ENCODE measurements at regions not wholly inside any gene's neighbourhood (a gene's known extent, or its start where the extent isn't known, plus 50 kb on each side); places are given as distances from the start of the nearest gene placed in this dataset.
A peak's percentile ranks its signal among the peaks of the same experiment; 100 is the strongest.

DNA sequence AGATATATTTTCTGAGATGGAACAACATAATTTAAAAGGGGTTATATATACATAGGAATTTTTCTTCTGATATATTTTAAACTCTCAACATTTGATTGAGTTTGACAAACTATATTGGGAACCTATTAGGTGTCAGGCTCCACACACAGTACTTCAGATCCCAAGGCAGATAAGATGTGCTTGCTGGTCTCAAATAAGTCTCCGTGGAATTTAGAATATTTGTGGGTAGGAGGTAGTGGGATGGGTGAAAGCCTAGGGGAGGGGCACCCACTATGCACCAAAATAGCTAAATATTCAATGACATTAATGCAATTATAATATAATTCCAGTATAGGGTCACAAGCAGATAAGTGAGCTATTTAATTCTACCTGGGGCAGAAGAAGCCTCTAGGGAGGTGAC lies 81.5 kb downstream of the ARL4A start:
- DNase-seq (no peak), ATAC-seq (no peak)
- Mint-ChIP-seq H3K27me3 (ENCODE audit: low read depth) (peaks cover 5% of the 10 kb centered on the region), H3K4me3 (no peak overlapping the region), H3K9me3 (peaks cover 12% of the 10 kb centered on the region), H3K36me3 (ENCODE audit: insufficient read depth) (no peaks in the 10 kb centered on the region), H3K4me1 (ENCODE audit: low read depth) (no peaks in the 10 kb centered on the region)

DNA sequence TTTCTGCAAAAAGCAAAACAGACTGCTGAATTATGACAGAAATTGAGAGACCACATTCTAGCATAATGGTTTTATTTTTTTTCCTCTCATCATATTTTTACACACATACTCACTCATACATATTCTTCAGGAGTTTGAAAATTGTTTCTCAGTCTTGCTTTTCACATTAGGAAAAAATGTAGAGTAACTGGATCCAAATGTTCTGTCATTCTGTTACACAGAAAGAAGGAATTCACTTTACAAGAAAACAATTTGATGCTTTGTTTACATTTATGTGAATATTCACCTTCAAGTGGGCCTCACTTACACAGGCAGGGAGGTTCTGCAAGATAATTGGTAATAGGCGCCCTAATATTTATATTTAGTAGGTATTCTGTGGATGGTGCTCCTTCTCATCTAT lies 82.0 kb downstream of the ARL4A start:
- Mint-ChIP-seq H3K4me3 (no peak overlapping the region), H3K36me3 (ENCODE audit: insufficient read depth) (no peaks in the 10 kb centered on the region)
- no peak for ATAC-seq

DNA sequence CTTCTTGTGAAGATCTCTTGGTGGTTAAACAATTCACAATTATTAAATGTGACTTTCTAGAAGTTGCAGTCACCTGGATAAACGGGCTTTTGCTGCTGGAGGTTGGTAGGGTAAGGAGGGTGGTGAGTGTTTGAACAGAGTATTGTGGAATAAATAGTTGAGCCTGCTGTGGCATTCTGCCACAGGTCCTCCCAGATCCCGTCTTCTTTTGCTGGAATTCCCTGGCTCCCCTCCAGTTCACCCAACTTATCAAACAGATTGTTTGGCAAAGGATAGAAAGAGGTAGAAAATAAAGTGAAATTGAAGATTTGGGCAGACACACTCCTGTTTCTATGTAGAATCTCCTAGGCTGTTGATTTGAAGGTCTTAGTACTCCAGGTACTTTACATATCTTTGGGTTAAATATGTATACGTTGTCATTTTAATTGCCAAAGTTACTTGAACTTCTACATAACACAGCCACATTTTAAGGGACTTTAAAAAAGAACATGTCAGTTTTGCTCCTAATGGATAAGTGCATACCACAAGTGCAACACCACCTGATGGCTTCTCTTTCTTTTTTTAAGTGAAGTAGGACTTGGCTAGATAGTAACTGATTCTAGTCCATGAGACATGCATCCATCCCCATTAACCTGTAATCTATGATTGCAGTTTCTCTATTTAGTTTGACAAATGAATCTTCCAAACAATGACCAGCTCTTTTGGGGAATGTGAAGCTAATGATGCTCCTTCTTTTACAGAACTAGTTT lies 83.0 kb downstream of the ARL4A start:
- no peaks in the 10 kb centered on the region for H3K36me3 Mint-ChIP-seq (ENCODE audit: insufficient read depth)
- H3K4me3 Mint-ChIP-seq, result no peak overlapping the region
- DNase-seq (no peak), ATAC-seq (no peak)
- H3K9me3 Mint-ChIP-seq, result peaks cover 12% of the 10 kb centered on the region
- peaks cover 5% of the 10 kb centered on the region for H3K27me3 Mint-ChIP-seq (ENCODE audit: low read depth)
- no peaks in the 10 kb centered on the region for H3K4me1 Mint-ChIP-seq (ENCODE audit: low read depth)

More for the DNA sequence above, 82.0 kb downstream of the ARL4A start:
- Mint-ChIP-seq H3K9me3 (peaks cover 12% of the 10 kb centered on the region), H3K4me1 (ENCODE audit: low read depth) (no peaks in the 10 kb centered on the region), H3K27me3 (ENCODE audit: low read depth) (peaks cover 5% of the 10 kb centered on the region)
- no peak for DNase-seq

DNA sequence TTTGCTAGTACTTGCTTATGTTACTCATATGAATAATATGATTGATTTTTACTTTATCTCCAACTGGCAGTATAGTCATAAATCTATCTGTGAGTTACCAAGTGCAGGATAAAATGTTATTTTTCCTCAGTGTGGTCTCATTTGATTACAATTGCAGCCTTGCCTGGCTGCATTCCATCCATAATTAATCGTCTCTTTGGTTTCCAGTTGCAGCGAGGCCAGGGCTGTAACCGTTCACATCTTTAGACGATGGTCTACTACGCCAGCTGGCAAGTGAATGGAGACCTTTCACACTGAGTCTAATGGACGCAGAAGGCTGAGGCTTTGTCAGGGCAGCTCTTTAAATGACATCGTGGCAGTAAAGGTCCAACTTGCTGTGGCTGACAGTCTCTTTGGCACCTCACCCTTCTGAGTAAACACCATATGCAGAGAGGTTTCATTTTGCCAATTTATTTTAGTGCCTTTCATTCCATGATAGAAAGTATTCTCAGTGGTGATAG lies 84.0 kb downstream of the ARL4A start:
- H3K9me3 Mint-ChIP-seq, result peaks cover 12% of the 10 kb centered on the region
- no peak for ATAC-seq
- no peak overlapping the region for H3K4me3 Mint-ChIP-seq
- H3K4me1 Mint-ChIP-seq (ENCODE audit: low read depth), result no peaks in the 10 kb centered on the region
- no peak for DNase-seq
- H3K27me3 Mint-ChIP-seq (ENCODE audit: low read depth), result peaks cover 3% of the 10 kb centered on the region
- no peaks in the 10 kb centered on the region for H3K36me3 Mint-ChIP-seq (ENCODE audit: insufficient read depth)

DNA sequence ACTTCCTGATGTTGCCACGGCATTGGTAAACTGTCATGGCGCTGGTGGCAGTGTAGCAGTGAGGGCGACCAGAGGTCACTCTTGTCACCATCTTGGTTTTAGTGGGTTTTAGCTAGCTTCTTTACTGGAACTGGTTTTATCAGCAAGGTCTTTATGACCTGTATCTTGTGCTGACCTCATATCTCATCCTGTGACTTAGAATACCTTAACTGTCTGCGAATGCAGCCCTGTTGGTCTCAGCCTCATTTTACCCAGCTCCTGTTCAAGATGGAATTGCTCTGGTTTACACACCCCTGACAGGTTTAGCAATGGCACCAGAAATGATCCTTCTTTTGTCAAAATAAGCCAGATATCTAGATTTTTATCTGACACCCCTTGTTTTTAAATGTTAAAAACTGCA lies 85.3 kb downstream of the ARL4A start:
- H3K4me3 Mint-ChIP-seq, result no peak overlapping the region
- no peaks in the 10 kb centered on the region for H3K4me1 Mint-ChIP-seq (ENCODE audit: low read depth)
- H3K36me3 Mint-ChIP-seq (ENCODE audit: insufficient read depth), result no peaks in the 10 kb centered on the region
- peaks cover 3% of the 10 kb centered on the region for H3K27me3 Mint-ChIP-seq (ENCODE audit: low read depth)
- peaks cover 12% of the 10 kb centered on the region for H3K9me3 Mint-ChIP-seq
- DNase-seq (no peak), ATAC-seq (no peak)

DNA sequence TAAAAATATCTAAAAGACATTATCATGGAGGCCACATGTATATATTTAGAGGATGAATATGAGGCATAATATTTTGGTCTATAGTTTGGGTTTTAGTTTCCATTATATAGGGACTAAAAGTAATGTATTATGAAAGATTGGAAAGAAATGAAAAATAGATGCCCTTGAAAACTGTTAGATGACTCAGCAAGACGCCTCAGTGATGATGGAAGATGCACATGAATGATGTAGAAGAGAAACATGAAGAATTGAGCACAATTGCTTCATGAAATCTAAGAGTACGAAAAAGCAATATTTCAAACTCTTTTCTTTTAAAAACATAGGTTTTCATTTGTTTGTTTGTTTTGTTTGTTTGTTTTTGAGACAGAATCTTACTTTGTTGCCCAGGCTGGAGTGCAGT lies 89.8 kb downstream of the ARL4A start:
- ATAC-seq (no peak), DNase-seq (no peak)
- H3K27me3 Mint-ChIP-seq (ENCODE audit: low read depth), result peaks cover 2% of the 10 kb centered on the region
- no peaks in the 10 kb centered on the region for H3K4me1 Mint-ChIP-seq (ENCODE audit: low read depth)
- H3K9me3 Mint-ChIP-seq, result peaks cover 9% of the 10 kb centered on the region
- H3K4me3 Mint-ChIP-seq, result no peak overlapping the region
- no peaks in the 10 kb centered on the region for H3K36me3 Mint-ChIP-seq (ENCODE audit: insufficient read depth)

DNA sequence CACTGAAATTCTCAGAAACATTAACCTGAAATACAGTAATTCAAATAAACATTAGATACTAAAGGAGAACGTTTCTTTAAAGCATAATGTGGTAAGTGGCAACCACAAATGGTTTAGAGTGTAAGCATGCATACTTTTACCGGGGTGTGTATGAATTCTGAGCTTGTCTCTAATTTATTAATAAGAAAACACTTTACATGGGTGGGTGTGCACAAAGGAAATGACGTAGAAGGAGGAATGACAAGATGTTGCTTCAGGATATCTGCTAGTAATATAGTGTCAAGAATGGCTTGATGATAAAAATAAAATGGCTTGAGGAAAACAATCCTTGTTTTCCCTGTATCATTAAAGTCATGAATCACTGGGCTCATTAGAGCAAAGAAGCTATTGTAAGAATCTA lies 92.5 kb downstream of the ARL4A start:
- H3K27me3 Mint-ChIP-seq (ENCODE audit: low read depth), result no peaks in the 10 kb centered on the region
- ATAC-seq (no peak), DNase-seq (no peak)
- H3K9me3 Mint-ChIP-seq, result no peaks in the 10 kb centered on the region
- H3K4me1 Mint-ChIP-seq (ENCODE audit: low read depth), result no peaks in the 10 kb centered on the region
- no peaks in the 10 kb centered on the region for H3K36me3 Mint-ChIP-seq (ENCODE audit: insufficient read depth)
- H3K4me3 Mint-ChIP-seq, result no peak overlapping the region

DNA sequence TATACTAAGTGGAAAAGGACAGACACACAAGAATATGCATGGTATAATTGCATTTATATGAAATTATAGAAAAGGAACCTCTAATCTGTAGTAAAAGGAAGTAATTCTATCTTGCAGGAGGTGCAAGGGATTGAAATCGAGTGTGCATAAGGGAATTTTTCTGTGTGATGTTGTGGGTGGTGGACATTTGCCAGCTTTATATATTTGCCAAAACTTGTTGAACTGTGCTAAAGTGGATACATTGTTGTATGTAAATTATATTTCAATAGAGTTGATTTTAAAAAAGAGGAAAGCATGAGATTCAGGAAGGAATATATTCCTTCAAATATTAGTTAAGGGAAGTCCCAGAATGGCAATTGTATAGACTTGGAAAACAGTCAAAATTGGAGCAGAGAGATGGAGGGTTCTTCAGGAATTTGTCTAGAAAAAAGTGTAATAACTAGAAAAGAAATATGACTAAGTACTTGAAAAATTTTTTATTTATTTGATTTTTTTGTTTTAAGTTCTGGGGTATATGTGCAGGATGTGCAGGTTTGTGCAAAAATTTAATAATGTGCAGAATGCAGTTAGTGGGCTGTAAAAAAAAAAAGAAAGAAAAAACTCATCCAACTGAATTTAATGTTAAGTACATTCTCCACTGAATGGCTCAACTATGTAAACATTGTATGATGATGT lies 96.1 kb downstream of the ARL4A start:
- Mint-ChIP-seq H3K4me1 (ENCODE audit: low read depth) (no peaks in the 10 kb centered on the region), H3K27me3 (ENCODE audit: low read depth) (no peaks in the 10 kb centered on the region), H3K9me3 (no peaks in the 10 kb centered on the region), H3K36me3 (ENCODE audit: insufficient read depth) (no peaks in the 10 kb centered on the region), H3K4me3 (no peak overlapping the region)
- ATAC-seq (no peak), DNase-seq (no peak)

DNA sequence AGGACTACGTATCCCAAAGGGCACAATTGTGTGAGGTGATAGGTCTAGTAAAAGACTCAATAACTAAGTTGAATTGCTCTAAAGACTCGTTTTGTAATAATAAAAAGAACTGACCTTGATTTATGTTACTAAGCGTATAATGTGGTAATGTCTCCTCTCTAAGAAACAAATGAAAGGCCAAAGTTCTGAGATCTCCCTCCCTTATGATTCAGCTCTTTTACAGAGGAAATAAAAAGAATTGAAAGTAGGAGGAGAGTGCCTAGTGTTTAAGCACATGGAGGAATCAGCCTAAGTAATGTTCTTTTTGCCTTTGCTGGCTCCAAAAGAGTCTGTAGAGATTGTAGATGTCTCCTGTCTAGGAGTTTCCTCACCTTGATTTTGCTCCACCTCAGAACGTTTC lies 98.0 kb downstream of the ARL4A start:
- no peak overlapping the region for H3K4me3 Mint-ChIP-seq
- H3K36me3 Mint-ChIP-seq (ENCODE audit: insufficient read depth), result no peaks in the 10 kb centered on the region
- DNase-seq (no peak), ATAC-seq (no peak)
- H3K4me1 Mint-ChIP-seq (ENCODE audit: low read depth), result no peaks in the 10 kb centered on the region
- no peaks in the 10 kb centered on the region for H3K9me3 Mint-ChIP-seq
- H3K27me3 Mint-ChIP-seq (ENCODE audit: low read depth), result no peaks in the 10 kb centered on the region

DNA sequence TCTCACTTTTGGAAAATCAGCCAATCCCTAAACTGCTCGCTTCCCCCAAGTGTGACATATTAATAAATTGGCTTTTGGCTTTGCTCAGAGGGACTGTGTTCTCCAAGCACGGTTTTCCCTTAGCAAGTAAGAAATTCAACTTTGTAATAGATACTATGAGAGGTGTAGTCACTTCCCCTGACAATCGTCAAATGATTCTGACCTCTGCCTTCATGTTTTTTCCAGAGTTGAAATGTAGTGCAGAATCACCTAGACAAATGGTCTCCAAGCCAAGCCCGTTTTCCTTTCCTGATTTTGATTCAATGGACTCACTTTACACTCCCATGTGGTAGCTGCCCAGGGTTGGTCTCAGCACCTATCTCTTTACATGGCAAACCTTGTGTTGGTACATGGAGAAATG lies 99.1 kb downstream of the ARL4A start:
- Mint-ChIP-seq H3K4me3 (no peak overlapping the region), H3K27me3 (ENCODE audit: low read depth) (no peaks in the 10 kb centered on the region), H3K36me3 (ENCODE audit: insufficient read depth) (no peaks in the 10 kb centered on the region), H3K4me1 (ENCODE audit: low read depth) (no peaks in the 10 kb centered on the region), H3K9me3 (no peaks in the 10 kb centered on the region)
- DNase-seq, result no peak
- no peak for ATAC-seq

DNA sequence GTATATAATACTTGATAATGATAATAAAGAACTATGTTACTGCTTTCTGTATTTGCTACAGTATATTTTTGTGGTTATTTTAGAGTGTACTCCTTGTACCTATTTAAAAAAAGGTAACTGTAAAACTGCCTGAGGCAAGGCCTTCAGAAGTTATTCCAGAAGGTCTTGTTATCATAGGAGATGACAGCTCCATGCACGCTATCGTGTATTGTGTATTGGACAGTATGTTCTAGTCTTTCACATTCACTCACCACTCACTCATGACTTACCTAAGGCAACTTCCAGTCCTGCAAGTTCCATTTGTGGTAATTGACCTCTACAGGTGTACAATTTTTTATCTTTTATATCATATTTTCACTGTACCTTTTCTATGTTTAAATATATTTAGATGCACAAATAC lies 100.7 kb downstream of the ARL4A start:
- Mint-ChIP-seq H3K4me3 (no peak overlapping the region), H3K36me3 (ENCODE audit: insufficient read depth) (no peaks in the 10 kb centered on the region), H3K27me3 (ENCODE audit: low read depth) (no peaks in the 10 kb centered on the region), H3K4me1 (ENCODE audit: low read depth) (no peaks in the 10 kb centered on the region), H3K9me3 (no peaks in the 10 kb centered on the region)
- no peak for DNase-seq
- no peak for ATAC-seq

DNA sequence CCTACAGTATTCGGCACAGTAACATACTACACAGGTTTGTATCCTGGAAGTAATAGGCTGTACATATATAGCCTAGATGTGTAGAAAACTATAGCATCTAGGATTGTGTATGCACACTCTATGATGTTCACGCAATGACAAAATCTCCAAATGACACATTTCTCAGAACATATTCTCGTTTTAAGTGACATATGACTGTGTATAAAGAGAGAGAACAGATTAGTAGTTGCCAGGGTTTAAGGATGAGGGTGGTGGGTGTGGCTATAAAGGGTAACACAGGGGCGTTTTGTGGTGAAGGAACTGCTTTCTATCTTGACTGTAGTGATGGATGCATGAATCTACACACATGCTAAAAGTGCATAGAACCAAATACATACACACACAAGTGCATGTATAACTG lies 101.2 kb downstream of the ARL4A start:
- DNase-seq (no peak), ATAC-seq (peak; percentile 38 to 40)
- Mint-ChIP-seq H3K4me1 (ENCODE audit: low read depth) (no peaks in the 10 kb centered on the region), H3K36me3 (ENCODE audit: insufficient read depth) (no peaks in the 10 kb centered on the region), H3K9me3 (no peaks in the 10 kb centered on the region), H3K27me3 (ENCODE audit: low read depth) (no peaks in the 10 kb centered on the region), H3K4me3 (no peak overlapping the region)

DNA sequence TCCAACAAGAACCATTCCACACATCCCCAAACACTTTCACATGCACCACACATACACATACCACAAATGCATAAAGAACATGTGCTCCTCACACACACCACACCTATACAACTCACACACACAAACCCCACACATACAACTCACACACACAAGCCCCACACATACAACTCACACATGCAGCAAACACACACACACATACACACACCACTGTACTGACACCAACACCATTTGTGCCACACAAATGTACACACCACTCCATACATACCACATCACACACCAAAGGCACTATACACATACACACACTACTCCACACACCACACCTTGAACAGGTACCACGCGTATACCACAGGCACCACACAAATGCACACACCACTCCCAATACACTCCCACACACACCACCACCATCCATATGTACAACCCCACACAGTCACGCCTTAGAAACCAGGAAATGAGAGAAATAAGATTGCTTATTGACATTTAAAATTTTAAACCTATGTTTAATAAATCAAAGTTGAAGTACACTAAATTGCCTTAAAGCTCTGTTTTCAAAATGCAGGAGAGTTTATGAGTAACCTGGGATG lies 107.4 kb downstream of the ARL4A start:
- DNase-seq (no peak), ATAC-seq (no peak)
- Mint-ChIP-seq H3K4me1 (ENCODE audit: low read depth) (no peaks in the 10 kb centered on the region), H3K9me3 (no peaks in the 10 kb centered on the region), H3K4me3 (no peak overlapping the region), H3K36me3 (ENCODE audit: insufficient read depth) (no peaks in the 10 kb centered on the region), H3K27me3 (ENCODE audit: low read depth) (no peaks in the 10 kb centered on the region)

DNA sequence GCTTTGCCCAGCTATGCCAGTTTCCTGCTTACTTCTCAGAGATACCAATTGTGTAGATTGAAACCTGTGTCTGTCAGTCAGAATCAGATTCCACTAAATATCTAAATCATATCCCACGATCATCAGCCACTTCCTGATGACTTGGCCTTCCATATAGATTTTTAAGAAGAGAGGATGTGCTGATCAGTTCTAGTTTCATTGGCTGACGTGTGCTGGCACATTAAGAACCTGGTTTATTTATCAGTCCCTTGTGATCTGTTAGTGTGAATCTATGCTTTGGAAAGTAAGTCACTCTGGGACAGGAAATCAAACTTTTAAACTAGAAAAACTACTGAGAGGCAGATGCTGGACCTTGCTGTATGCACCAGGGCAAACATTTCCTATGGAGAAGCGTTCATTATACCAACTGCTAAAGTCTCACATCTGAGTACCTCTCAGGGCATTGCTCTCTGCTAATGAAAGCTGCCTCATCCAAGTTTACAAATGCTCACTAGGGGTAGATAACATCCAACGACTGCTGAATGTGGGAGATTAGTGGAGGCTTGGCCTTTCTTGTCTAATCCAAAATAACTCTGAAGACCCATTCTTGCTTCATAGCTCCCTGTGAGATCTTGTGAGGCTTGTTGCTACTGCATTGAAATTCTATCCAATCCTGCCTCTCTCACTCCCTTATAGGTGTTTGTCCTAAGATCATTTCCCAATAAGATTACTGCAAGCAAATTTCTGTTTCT lies 109.1 kb downstream of the ARL4A start:
- Mint-ChIP-seq H3K9me3 (no peaks in the 10 kb centered on the region), H3K36me3 (ENCODE audit: insufficient read depth) (no peaks in the 10 kb centered on the region), H3K27me3 (ENCODE audit: low read depth) (no peaks in the 10 kb centered on the region), H3K4me1 (ENCODE audit: low read depth) (no peaks in the 10 kb centered on the region), H3K4me3 (no peak overlapping the region)
- no peak for ATAC-seq
- no peak for DNase-seq

Data from activated T-cell treated with anti-CD3 and anti-CD28 coated beads, Interleukin-2, amount 50 U/mL, for 4 hours (primary cell).